ENCODE measurements at regions not wholly inside any gene's neighbourhood (a gene's known extent, or its start where the extent isn't known, plus 50 kb on each side); places are given as distances from the start of the nearest gene placed in this dataset.

DNA sequence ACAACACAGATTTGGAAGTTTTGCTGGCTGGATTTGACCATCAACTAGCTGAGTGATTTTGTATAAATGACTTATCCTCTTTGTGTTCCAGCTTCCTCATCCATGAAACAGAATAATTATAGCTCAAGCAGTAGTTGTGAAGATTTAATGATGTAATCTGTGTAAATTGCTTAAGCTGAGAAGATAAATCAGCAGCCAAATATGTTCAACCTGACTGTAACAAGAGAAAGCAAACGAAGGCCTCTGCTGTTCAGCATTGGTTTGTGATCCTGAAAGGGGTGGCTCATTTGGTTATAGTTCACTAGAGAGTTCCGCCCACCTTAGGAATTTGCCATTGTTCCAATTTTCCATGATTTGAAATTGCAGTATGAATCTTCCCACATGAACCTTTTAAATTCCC is 75.7 kb upstream of the CCDC112 start:
- DNase-seq, result no peak

DNA sequence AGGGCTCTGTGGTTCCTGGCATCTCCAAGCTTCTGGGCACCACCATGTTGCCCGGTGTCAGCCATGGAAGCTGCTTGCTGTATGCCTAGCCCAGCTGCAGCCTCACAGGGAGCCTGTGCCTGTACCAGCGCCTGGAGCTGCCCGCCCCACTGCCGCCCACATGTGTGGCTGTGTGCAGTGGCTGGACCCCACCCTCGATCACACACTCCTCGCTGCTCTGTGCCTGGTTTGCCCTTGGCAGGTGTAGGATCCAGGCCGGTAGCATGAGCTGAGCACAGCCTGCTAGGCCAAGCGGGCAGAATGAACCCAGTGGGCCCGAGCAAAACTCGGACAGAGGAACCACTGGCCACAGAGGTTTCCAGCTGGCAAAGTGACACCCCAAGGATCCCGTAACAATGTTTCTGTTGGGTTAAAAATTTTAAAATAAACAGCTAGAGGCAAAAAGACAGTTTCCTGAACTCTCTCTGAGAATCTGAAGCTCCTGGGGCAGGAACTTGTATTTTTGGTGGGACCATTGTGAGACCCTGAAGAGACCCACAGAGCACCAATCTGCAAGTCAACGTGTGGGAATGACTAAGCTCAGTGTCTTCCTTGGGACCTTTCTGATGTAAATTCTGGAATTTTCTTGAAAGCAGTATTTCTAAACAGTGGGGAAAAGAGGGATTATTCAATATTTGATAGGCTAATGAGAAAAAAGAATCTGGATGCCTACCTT is 73.1 kb upstream of the CCDC112 start:
- DNase-seq, result no peak

DNA sequence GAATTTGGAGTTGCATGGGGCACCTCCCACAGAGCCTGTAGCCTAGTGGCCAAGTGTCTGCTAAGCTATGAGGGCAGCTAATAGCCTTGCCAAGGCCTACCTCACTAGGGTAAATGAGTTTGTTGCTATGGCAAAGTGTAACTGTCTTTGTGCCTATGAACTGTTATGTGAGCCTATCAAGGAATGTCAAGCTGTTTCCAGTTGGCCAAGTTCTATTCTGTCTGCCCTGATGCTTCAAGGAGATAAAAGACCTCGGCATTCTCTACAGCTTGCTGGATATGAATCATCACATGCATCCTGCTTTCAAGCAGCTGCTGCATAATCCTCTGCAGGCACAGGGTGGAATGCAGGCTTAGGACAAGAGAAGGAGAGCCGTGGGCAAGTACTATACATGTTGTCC is 69.8 kb upstream of the CCDC112 start:
- DNase-seq, result no peak

DNA sequence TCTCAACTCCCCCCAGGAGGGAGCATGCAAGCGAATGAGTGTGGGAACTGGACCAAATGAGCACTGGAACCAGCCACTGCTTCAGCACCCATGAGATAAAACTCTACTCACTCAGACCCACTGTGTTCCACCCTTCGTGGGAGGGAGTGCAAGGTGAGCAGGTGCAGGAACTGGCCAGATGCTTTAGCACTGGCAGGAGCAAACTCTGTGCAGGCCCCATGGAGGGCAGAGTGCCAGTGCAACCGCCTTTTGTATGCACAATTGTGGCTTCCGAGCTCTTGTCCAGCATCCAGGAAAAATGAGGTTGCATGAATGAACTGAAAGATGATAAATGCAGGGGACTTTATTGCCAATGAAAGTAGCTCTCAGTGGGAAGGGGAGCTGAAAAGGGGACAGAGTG is 67.4 kb upstream of the CCDC112 start:
- DNase-seq, result no peak

DNA sequence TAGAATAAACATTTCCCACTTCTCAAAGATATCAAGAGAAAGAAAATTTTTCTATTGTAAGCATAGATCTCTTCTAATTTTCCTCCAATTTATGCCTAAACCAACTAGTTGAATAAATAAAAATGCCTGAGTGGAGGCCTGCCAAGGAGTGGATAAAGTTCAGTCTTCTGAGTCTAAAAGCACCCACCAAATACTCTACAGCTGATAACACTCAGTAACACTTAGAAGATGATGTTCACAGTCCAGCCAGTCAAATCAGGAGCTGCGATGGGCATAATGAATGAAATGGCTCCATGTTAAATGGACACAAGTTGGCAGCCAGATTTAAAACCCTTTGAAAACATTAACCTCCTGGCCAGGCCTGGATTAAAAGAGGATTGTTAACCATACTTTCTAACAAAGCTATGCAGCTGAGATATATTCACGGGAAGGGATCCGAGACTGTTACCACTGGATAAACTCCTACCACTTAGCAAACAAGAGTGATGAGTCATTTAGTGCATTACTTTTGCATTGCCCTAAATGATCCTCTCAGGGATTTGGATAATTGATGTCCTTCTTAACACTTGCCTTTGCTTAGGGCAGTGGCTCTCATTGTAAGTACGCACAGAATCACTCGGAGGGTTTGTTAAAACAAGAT is 63.7 kb upstream of the CCDC112 start:
- DNase-seq, result no peak

DNA sequence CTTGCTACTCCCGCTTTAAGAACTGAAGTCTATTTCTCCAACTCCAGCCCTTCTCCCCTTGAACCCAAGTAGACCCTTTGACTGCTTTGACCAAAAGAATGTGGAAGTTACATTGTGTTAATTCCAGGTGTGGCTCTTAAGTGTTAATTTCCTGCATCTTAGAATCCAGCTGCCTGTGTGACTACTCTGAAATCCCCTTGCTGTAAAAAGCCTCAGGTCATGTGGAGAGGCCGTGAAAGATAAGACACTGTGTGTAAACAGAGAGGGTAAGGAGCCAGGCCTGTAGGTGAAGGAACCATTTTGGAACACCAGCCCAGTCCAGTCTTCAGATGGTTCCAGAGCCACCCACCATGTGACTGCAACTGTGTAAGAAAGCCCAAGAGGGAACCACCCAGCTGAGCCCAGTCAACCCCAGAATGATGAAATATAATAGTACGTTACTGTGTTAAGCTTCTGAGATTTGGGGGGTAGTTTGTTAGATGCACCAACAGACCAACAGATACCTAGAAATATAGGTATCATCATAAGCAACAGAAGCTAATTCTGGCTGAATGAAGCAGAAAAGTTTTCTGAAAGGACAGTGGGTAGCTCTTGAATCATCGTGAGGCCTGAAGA is 59.4 kb upstream of the CCDC112 start:
- DNase-seq, result no peak

DNA sequence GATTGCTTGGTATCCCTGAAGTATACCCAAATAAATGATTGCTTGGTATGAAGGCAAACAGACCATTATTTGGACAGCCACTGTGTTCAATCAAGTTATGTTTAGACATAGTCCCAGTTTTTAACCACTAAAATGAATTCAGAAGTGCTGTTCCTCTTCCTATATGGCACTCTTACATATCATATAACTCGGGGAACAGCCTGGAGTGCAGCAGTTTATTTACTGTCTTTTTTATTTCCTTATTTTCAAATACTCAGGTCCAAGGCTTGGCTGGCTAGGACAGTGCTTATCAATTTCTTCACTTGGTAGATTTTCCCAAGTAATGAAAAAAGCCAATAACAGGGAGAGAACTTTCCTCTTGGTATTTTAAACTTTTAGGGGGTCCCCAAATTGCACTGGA is 58.6 kb upstream of the CCDC112 start:
- DNase-seq, result no peak

DNA sequence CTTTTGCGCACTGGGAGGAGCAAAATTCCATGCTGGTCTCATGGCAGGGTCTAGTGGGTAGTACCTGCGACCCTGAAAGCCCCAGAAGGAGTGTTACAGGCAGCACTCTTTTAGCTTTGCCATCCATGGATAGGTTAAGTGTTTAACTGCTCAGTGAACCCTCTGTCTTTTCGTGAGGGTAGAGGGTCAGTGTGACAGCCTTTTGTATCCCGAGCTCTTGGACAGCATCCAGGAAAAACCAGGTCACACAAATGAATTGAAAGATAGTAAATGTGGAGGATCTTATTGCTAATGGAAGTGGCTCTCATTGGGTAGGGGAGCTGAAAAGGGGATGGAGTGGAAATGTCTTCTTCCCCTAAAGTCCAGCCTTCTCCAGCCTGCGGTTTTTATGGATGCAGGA is 57.8 kb upstream of the CCDC112 start:
- DNase-seq, result no peak

DNA sequence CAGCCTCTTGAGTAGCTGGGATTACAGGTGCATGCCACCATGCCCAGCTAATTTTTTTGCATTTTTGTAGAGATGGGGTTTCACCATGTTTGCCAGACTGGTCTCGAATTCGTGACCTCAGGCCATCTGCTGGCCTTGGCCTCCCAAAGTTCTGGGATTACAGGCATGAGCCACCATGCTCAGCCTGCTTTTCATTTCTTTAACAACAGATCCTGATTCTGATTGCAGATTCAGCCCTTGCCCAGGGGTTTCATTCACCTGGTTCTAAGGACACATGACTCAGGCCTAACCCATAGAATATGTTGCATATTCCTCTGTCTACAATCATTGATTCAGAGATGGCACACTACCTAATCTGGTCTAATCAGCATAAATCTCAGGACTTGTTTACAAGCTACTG is 56.1 kb upstream of the CCDC112 start:
- no peak for DNase-seq

DNA sequence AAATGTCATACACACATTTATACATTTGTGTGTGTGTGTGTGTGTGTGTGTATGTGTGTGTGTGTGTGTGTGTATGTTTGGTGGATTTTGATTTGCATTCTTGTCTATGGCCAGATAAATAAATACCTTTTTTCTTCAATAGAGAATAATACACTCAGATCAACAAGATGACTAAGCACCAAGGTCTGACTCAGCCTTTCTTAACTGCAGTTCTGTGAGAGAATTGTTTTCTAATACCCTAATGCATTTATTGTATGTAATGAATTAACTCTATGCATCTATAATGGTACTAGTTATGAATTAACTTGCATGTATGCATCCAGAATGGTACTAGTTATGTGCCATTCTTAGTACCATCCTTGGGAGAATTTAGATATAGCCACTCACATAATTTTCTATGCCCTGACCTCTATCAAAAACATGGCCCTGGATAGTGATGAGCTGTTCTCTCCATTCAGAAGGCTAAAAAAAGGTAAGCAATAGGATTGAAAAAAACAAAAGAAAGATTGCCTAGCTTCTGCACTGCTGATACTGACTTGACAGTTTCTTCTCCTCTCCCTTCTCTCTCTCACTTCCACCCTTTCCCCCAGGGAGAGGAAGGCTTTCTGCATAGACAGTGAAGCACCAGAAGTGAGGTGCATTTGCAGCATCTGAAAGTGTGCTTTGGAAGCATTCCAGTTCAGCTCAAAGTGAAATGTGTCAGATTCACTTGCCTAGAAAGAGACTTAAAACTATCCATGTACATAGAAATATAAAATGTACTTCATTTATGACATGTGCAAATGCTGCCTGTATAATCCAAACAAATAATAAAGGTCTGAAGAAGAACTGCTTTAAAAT is 55.1 kb upstream of the CCDC112 start:
- no peak for DNase-seq

DNA sequence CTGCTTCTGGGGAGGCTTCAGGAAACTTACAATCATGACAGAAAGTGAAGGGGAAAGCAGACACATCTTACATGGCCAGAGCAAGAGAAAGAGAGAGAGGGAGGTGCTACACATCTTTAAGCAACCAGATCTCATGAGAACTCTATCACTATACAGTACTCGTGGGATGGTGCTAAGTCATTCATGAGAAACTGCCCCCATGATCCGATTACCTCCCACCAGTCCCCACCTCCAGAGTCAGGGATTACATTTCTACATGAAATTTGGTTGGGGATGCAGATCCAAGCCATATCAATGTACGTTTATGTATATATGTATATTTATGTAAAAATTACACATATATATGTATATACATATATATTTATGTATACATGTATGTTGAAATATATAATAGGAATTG is 54.4 kb upstream of the CCDC112 start:
- DNase-seq, result no peak

DNA sequence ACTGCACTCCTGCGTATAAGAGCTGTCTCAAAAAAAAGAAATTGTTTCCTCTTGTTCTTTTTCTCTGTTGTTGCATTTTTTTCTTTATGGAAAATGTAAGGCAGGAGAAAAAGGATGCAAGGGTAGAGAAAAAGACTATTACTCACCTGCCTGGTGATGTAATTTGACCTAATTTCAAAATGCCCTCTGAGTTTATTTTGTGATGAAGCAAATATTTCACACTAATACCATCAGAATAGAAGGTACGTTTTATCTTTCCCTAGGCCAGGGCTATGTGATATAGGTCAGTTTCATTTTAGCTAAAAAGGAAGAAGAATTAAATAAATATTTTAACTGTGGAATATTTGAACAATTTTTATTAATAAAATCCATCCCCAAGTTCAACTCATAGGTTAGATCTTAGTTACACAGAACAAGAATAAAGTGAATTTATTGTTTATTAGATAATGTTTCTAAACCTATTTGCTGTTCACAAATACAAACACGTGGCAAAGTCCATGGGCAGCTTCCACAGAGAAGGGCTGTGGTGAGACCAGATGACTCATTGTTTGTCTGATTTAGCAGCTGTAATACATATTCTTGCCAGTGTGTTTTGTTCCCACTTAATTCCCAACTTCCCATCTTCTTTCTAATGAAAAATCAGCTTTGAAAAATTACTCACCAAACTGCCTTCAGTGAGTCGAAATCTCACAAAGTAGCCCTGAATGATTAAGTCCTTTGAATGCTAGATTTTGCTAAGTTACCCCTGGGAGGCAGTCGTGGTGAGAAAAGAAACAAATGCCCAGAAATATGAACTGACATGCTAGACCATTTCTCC is 52.8 kb upstream of the CCDC112 start:
- no peak for DNase-seq

DNA sequence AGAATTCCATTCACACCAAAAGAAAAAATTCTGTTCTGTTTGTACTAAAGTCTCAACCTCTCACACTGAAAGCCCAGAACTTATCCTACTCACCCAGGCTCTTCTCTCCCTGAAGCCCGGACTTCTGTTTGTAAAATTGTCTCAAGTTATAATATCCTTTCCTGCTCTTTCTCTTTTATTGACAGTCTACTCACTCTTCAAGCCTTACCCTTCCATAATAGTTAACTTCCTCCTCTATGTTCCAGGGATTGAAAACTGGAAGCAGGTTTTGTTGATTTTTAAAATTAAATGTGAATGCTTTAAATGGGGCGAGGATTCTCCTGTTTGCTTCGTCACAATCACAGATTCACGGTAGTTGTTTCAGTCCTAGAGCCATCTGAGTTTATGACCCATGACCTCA is 51.7 kb upstream of the CCDC112 start:
- no peak for DNase-seq
